H9 (cell line): ENCODE measurements at regions not wholly inside any gene's neighbourhood (a gene's known extent, or its start where the extent isn't known, plus 50 kb on each side); places are given as distances from the start of the nearest gene placed in this dataset.

Experiments
- DNase-seq: peaks from one replicate; pipeline ENCODE4 v3.0.0-alpha.2; 2017
- H2AFZ ChIP-seq: one replicate; pipeline ENCODE4 v1.6.1; 2013; ENCODE audit warnings: mild to moderate bottlenecking, low read length, control low read depth, moderate library complexity
- H2AK5ac ChIP-seq: 2 replicates; pipeline ENCODE4 v1.6.1; 2013; ENCODE audit warnings: low read length, control low read depth, mixed read lengths; ENCODE audit not compliant: insufficient read length
- H2BK120ac ChIP-seq: one replicate; pipeline ENCODE4 v1.6.1; 2013; ENCODE audit warnings: low read depth, mild to moderate bottlenecking, low read length, control low read depth, inconsistent platforms; ENCODE audit not compliant: poor library complexity, severe bottlenecking
- H2BK12ac ChIP-seq: 2 replicates; pipeline ENCODE4 v1.6.1; 2013; ENCODE audit warnings: low read length, control low read depth, mixed read lengths, low read depth; ENCODE audit not compliant: insufficient read length
- H2BK15ac ChIP-seq: 2 replicates; pipeline ENCODE4 v1.6.1; 2013; ENCODE audit warnings: low read depth, low read length, control low read depth
- H2BK20ac ChIP-seq: one replicate; pipeline ENCODE4 v1.6.1; 2013; ENCODE audit warnings: low read depth, mild to moderate bottlenecking, low read length, control low read depth, inconsistent platforms; ENCODE audit not compliant: poor library complexity, severe bottlenecking
- H2BK5ac ChIP-seq: 2 replicates; pipeline ENCODE4 v1.6.1; 2013; ENCODE audit warnings: low read length, control low read depth, mixed read lengths; ENCODE audit not compliant: insufficient read length
- H3K14ac ChIP-seq: 2 replicates; pipeline ENCODE4 v1.6.1; 2013; ENCODE audit warnings: low read length, control low read depth; ENCODE audit not compliant: insufficient read depth
- H3K18ac ChIP-seq: 2 replicates; pipeline ENCODE4 v1.6.1; 2013; ENCODE audit warnings: low read depth, mild to moderate bottlenecking, mixed read lengths, low read length, control low read depth; ENCODE audit not compliant: insufficient read length
- H3K23ac ChIP-seq: 2 replicates; pipeline ENCODE4 v1.6.1; 2013; ENCODE audit warnings: low read length, control low read depth, mixed read lengths, low read depth; ENCODE audit not compliant: insufficient read length
- H3K23me2 ChIP-seq: 2 replicates; pipeline ENCODE4 v1.6.1; 2013; ENCODE audit warnings: low read depth, mild to moderate bottlenecking, mixed read lengths, low read length, control low read depth; ENCODE audit not compliant: insufficient read length, poor library complexity, severe bottlenecking
- H3K27ac ChIP-seq: 2 replicates; pipeline ENCODE4 v1.5.1; 2013; ENCODE audit warnings: low read length, control low read depth, mixed read lengths, low read depth; ENCODE audit not compliant: insufficient read length
- H3K27me3 ChIP-seq: 2 replicates; pipeline ENCODE4 v1.6.1; 2013; ENCODE audit warnings: low read length, control low read depth, inconsistent platforms; ENCODE audit not compliant: insufficient read depth
- H3K4ac ChIP-seq: 2 replicates; pipeline ENCODE4 v1.6.1; 2013; ENCODE audit warnings: low read depth, mild to moderate bottlenecking, control low read depth, inconsistent platforms, low read length, moderate library complexity
- H3K4me1 ChIP-seq: 2 replicates; pipeline ENCODE4 v1.6.1; 2013; ENCODE audit warnings: low read length, control low read depth, inconsistent platforms; ENCODE audit not compliant: insufficient read depth
- H3K4me2 ChIP-seq: 2 replicates; pipeline ENCODE4 v1.6.1; 2013; ENCODE audit warnings: low read length, control low read depth, mixed read lengths; ENCODE audit not compliant: insufficient read length, insufficient read depth
- H3K56ac ChIP-seq: 2 replicates; pipeline ENCODE4 v1.6.1; 2013; ENCODE audit warnings: low read depth, mild to moderate bottlenecking, mixed read lengths, low read length, control low read depth; ENCODE audit not compliant: insufficient read length
- H3K79me1 ChIP-seq: 2 replicates; pipeline ENCODE4 v1.6.1; 2013; ENCODE audit warnings: low read depth, mild to moderate bottlenecking, moderate library complexity, low read length, control low read depth, inconsistent platforms; ENCODE audit not compliant: insufficient read depth, poor library complexity, severe bottlenecking
- H3K79me2 ChIP-seq: 2 replicates; pipeline ENCODE4 v1.6.1; 2013; ENCODE audit warnings: low read length, control low read depth, inconsistent platforms; ENCODE audit not compliant: insufficient read depth
- H3K9ac ChIP-seq: 2 replicates; pipeline ENCODE4 v1.6.1; 2013; ENCODE audit warnings: low read length, control low read depth, mixed read lengths; ENCODE audit not compliant: insufficient read length; ENCODE audit errors: extremely low read depth
- H3K9me3 ChIP-seq: one replicate; pipeline ENCODE4 v1.6.1; 2013; ENCODE audit warnings: low read depth, low read length, inconsistent platforms; ENCODE audit not compliant: control insufficient read depth
- H3T11ph ChIP-seq: one replicate; pipeline ENCODE4 v1.6.1; 2013; ENCODE audit warnings: mild to moderate bottlenecking, low read length, control low read depth, inconsistent platforms
- H4K20me1 ChIP-seq: one replicate; pipeline ENCODE4 v1.6.1; 2013; ENCODE audit not compliant: control insufficient read depth, insufficient read length, insufficient read depth
- H4K5ac ChIP-seq: 2 replicates; pipeline ENCODE4 v1.6.1; 2013; ENCODE audit warnings: low read depth, mild to moderate bottlenecking, mixed read lengths, low read length, control low read depth; ENCODE audit not compliant: insufficient read length
- H4K8ac ChIP-seq: replicated peaks from 2 replicates; pipeline ENCODE4 v1.6.1; 2013; ENCODE audit warnings: low read length, control low read depth, mixed read lengths, low read depth; ENCODE audit not compliant: insufficient read length
- H4K91ac ChIP-seq: 2 replicates; pipeline ENCODE4 v1.6.1; 2013; ENCODE audit warnings: low read depth, mild to moderate bottlenecking, moderate library complexity, mixed read lengths, low read length, control low read depth; ENCODE audit not compliant: insufficient read length
- H3K27ac Mint-ChIP-seq, 3 experiments: 2 replicates in 2 of 3; 3 replicates in 1 of 3; pipeline ENCODE4 v1.8.0; 2020 to 2021; ENCODE audit warnings: mixed read lengths in 3 of 3, mild to moderate bottlenecking in 1 of 3, moderate library complexity in 1 of 3
- H3K27me3 Mint-ChIP-seq: 2 replicates; pipeline ENCODE4 v1.8.0; 2021; ENCODE audit warnings: low read depth, mild to moderate bottlenecking, moderate library complexity, mixed read lengths
- H3K36me3 Mint-ChIP-seq, 3 experiments: 2 replicates in 2 of 3; 3 replicates in 1 of 3; pipeline ENCODE4 v1.8.0; 2020 to 2021; ENCODE audit warnings: low read depth in 3 of 3, mixed read lengths in 3 of 3; ENCODE audit not compliant: insufficient read depth in 1 of 3
- H3K4me1 Mint-ChIP-seq, 2 experiments: 2 replicates each; pipeline ENCODE4 v1.8.0; 2020; ENCODE audit warnings: mixed read lengths in 2 of 2
- H3K4me3 Mint-ChIP-seq, 2 experiments: 2 replicates in 1 of 2; 3 replicates in 1 of 2; pipeline ENCODE4 v1.8.0; 2020 to 2021; ENCODE audit warnings: mild to moderate bottlenecking in 2 of 2, mixed read lengths in 2 of 2, moderate library complexity in 1 of 2
- H3K9me3 Mint-ChIP-seq, 2 experiments: 2 replicates in 1 of 2; 3 replicates in 1 of 2; pipeline ENCODE4 v1.8.0; 2020; ENCODE audit warnings: mild to moderate bottlenecking in 2 of 2, mixed read lengths in 2 of 2, moderate library complexity in 1 of 2
- WGBS: extraction: QIAGEN DNeasy Blood & Tissue Kit; methylation state at CpG from one replicate; pipeline ENCODE4 v1.1.7; 2013; ENCODE audit warnings: missing lambda C conversion rate, low lambda C conversion rate, mixed read lengths; ENCODE audit not compliant: insufficient read length; ENCODE audit errors: extremely low coverage; 5-methylcytosine and 5-hydroxymethylcytosine counted together
- TF ChIP-seq, protein P1 (sequence below): fragments of 200-600 bp; sonication (generic); conservative IDR thresholded peaks from 3 replicates; pipeline ENCODE4 v1.8.0; 2021; ENCODE audit warnings: antibody characterized with exemption, mild to moderate bottlenecking

DNA sequence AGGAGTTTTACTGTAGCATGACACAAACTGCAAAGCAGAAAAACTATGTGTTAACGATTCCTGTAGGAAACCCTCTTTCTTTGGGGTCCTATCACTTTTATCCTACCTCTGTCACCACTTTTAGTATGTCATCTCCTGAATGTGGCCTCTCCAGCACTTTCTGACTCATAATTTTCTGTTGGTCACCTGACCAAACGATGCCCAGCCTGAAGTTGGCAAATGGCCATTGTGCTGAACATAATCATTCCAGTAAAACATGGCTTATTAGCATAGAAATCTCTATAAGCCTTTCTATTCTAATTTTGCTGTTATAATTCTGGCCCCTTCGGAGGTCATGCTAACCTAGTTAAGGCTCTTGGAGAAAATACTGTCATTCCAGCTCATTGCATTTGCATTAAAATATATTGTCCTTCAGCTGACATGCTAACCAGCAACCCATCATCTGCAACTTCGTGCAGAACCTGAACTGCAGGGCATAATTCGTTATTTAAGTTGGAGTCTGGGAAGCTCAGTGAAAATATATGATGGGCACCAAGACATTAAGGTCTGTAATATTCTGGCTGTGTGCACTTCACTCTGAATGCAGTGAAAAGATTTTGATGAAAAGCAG lies 140.3 kb downstream of the NMUR2 start:
- DNase-seq: no peak
- H3K27me3 Mint-ChIP-seq: peaks cover 77% of the 10 kb centered on the region

More for the DNA sequence above, 140.3 kb downstream of the NMUR2 start:
- Histone ChIP-seq H3T11ph (no peak overlapping the region), H2BK20ac (no peak overlapping the region), H3K27ac (no peak overlapping the region), H3K27me3 (peaks cover 9% of the 10 kb centered on the region; the same call in 1 of the 2 replicates), H2AK5ac (no peak overlapping the region), H4K91ac (no peak overlapping the region), H3K23me2 (no peaks in the 10 kb centered on the region), H3K56ac (no peak overlapping the region), H3K4ac (no peak overlapping the region), H3K79me1 (no peaks in the 10 kb centered on the region), H4K5ac (no peak overlapping the region), H3K4me1 (peaks cover 6% of the 10 kb centered on the region), H2BK15ac (no peak overlapping the region), H2BK120ac (no peak overlapping the region), H3K9ac (no peak overlapping the region), H3K9me3 (no peaks in the 10 kb centered on the region), H3K14ac (no peak overlapping the region), H4K8ac (no peak overlapping the region), H2BK5ac (no peak overlapping the region), H4K20me1 (no peaks in the 10 kb centered on the region), H3K4me2 (no peak overlapping the region), H2BK12ac (no peak overlapping the region), H3K79me2 (no peaks in the 10 kb centered on the region), H3K18ac (no peak overlapping the region), H2AFZ (no peak overlapping the region), H3K23ac (no peak overlapping the region)
- Mint-ChIP-seq H3K4me3 (no peak overlapping the region), H3K9me3 (peaks cover 0 to 9% of the 10 kb centered on the region in 2 experiments; a peak in 3 of 5 replicates), H3K4me1 (peaks cover 16 to 17% of the 10 kb centered on the region in 2 experiments), H3K27ac (no peak overlapping the region), H3K36me3 (peaks cover 0 to 2% (median 0%) of the 10 kb centered on the region in 3 experiments; a peak in 2 of 7 replicates)
- WGBS: no CpG with 5 or more reads among the region's 5 CpGs
- TF ChIP-seq, protein P1, sequence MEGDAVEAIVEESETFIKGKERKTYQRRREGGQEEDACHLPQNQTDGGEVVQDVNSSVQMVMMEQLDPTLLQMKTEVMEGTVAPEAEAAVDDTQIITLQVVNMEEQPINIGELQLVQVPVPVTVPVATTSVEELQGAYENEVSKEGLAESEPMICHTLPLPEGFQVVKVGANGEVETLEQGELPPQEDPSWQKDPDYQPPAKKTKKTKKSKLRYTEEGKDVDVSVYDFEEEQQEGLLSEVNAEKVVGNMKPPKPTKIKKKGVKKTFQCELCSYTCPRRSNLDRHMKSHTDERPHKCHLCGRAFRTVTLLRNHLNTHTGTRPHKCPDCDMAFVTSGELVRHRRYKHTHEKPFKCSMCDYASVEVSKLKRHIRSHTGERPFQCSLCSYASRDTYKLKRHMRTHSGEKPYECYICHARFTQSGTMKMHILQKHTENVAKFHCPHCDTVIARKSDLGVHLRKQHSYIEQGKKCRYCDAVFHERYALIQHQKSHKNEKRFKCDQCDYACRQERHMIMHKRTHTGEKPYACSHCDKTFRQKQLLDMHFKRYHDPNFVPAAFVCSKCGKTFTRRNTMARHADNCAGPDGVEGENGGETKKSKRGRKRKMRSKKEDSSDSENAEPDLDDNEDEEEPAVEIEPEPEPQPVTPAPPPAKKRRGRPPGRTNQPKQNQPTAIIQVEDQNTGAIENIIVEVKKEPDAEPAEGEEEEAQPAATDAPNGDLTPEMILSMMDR: no peak
